ENCODE measurements at regions not wholly inside any gene's neighbourhood (a gene's known extent, or its start where the extent isn't known, plus 50 kb on each side); places are given as distances from the start of the nearest gene placed in this dataset.
A peak's percentile ranks its signal among the peaks of the same experiment; 100 is the strongest.

GRCh38 chr3:64905906-64906410 lies 218.2 kb upstream of the ADAMTS9 start:
- Histone ChIP-seq H3K9ac (ENCODE audit: low read length in 5 of 5) (no peak overlapping the region), H3K27ac (ENCODE audit: low read depth, low read length) (no peak overlapping the region), H3K4me3 (ENCODE audit: low read depth in 1 of 5, low read length in 5 of 5) (no peak overlapping the region), H3K27me3 (ENCODE audit: control insufficient read depth in 5 of 5, insufficient read depth in 4 of 5, low read length in 5 of 5) (no peaks in the 10 kb centered on the region), H3K4me1 (ENCODE audit: control insufficient read depth in 5 of 5, insufficient read depth in 5 of 5, low read length in 5 of 5) (peaks cover 11 to 44% (median 36%) of the 10 kb centered on the region in 5 donors), H3K9me3 (ENCODE audit: control insufficient read depth in 5 of 5, low read length in 5 of 5) (no peaks in the 10 kb centered on the region), H3K36me3 (ENCODE audit: control insufficient read depth in 5 of 5, insufficient read depth in 5 of 5, low read length in 5 of 5) (no peaks in the 10 kb centered on the region)

- Histone ChIP-seq H3K27ac (ENCODE audit: low read depth, low read length) (peak overlapping the region; percentile 91), H3K27me3 (ENCODE audit: control insufficient read depth in 5 of 5, insufficient read depth in 4 of 5, low read length in 5 of 5) (no peaks in the 10 kb centered on the region), H3K36me3 (ENCODE audit: control insufficient read depth in 5 of 5, insufficient read depth in 5 of 5, low read length in 5 of 5) (no peaks in the 10 kb centered on the region), H3K4me3 (ENCODE audit: low read depth in 1 of 5, low read length in 5 of 5) (no peak overlapping the region), H3K9ac (ENCODE audit: low read length in 5 of 5) (no peak overlapping the region), H3K4me1 (ENCODE audit: control insufficient read depth in 5 of 5, insufficient read depth in 5 of 5, low read length in 5 of 5) (peaks cover 8 to 51% (median 41%) of the 10 kb centered on the region in 5 donors), H3K9me3 (ENCODE audit: control insufficient read depth in 5 of 5, low read length in 5 of 5) (no peaks in the 10 kb centered on the region)
These were observed 215.2 kb upstream of the ADAMTS9 start for GRCh38 chr3:64903006-64903405.

GRCh38 chr3:64901986-64902516 lies 214.3 kb upstream of the ADAMTS9 start:
- Histone ChIP-seq H3K9ac (ENCODE audit: low read length in 5 of 5) (peak overlapping the region in 1 of 5 donors; percentile 29), H3K9me3 (ENCODE audit: control insufficient read depth in 5 of 5, low read length in 5 of 5) (no peaks in the 10 kb centered on the region), H3K27ac (ENCODE audit: low read depth, low read length) (peak overlapping the region; percentile 91), H3K27me3 (ENCODE audit: control insufficient read depth in 5 of 5, insufficient read depth in 4 of 5, low read length in 5 of 5) (no peaks in the 10 kb centered on the region), H3K4me1 (ENCODE audit: control insufficient read depth in 5 of 5, insufficient read depth in 5 of 5, low read length in 5 of 5) (peaks cover 8 to 43% (median 35%) of the 10 kb centered on the region in 5 donors), H3K4me3 (ENCODE audit: low read depth in 1 of 5, low read length in 5 of 5) (no peak overlapping the region), H3K36me3 (ENCODE audit: control insufficient read depth in 5 of 5, insufficient read depth in 5 of 5, low read length in 5 of 5) (no peaks in the 10 kb centered on the region)

GRCh38 chr3:64901522-64901885 lies 213.7 kb upstream of the ADAMTS9 start:
- no peaks in the 10 kb centered on the region for H3K36me3 ChIP-seq (ENCODE audit: control insufficient read depth in 5 of 5, insufficient read depth in 5 of 5, low read length in 5 of 5)
- peak overlapping the region; percentile 91 for H3K27ac ChIP-seq (ENCODE audit: low read depth, low read length)
- no peaks in the 10 kb centered on the region for H3K27me3 ChIP-seq (ENCODE audit: control insufficient read depth in 5 of 5, insufficient read depth in 4 of 5, low read length in 5 of 5)
- H3K9me3 ChIP-seq (ENCODE audit: control insufficient read depth in 5 of 5, low read length in 5 of 5), result no peaks in the 10 kb centered on the region
- H3K4me1 ChIP-seq (ENCODE audit: control insufficient read depth in 5 of 5, insufficient read depth in 5 of 5, low read length in 5 of 5), result peaks cover 8 to 43% (median 35%) of the 10 kb centered on the region in 5 donors
- peak overlapping the region in 1 of 5 donors; percentile 10 for H3K4me3 ChIP-seq (ENCODE audit: low read depth in 1 of 5, low read length in 5 of 5)
- H3K9ac ChIP-seq (ENCODE audit: low read length in 5 of 5), result peak overlapping the region in 1 of 5 donors; percentile 29

GRCh38 chr3:64900617-64901521 lies 213.1 kb upstream of the ADAMTS9 start:
- Histone ChIP-seq H3K27me3 (ENCODE audit: control insufficient read depth in 5 of 5, insufficient read depth in 4 of 5, low read length in 5 of 5) (no peaks in the 10 kb centered on the region), H3K9ac (ENCODE audit: low read length in 5 of 5) (no peak overlapping the region), H3K4me1 (ENCODE audit: control insufficient read depth in 5 of 5, insufficient read depth in 5 of 5, low read length in 5 of 5) (peaks cover 8 to 43% (median 36%) of the 10 kb centered on the region in 5 donors), H3K27ac (ENCODE audit: low read depth, low read length) (peak overlapping the region; percentile 91), H3K36me3 (ENCODE audit: control insufficient read depth in 5 of 5, insufficient read depth in 5 of 5, low read length in 5 of 5) (no peaks in the 10 kb centered on the region), H3K4me3 (ENCODE audit: low read depth in 1 of 5, low read length in 5 of 5) (no peak overlapping the region), H3K9me3 (ENCODE audit: control insufficient read depth in 5 of 5, low read length in 5 of 5) (no peaks in the 10 kb centered on the region)

- Histone ChIP-seq H3K27ac (ENCODE audit: low read depth, low read length) (peak overlapping the region; percentile 91), H3K4me3 (ENCODE audit: low read depth in 1 of 5, low read length in 5 of 5) (no peak overlapping the region), H3K36me3 (ENCODE audit: control insufficient read depth in 5 of 5, insufficient read depth in 5 of 5, low read length in 5 of 5) (no peaks in the 10 kb centered on the region), H3K4me1 (ENCODE audit: control insufficient read depth in 5 of 5, insufficient read depth in 5 of 5, low read length in 5 of 5) (peaks cover 8 to 43% (median 42%) of the 10 kb centered on the region in 5 donors), H3K9ac (ENCODE audit: low read length in 5 of 5) (no peak overlapping the region), H3K27me3 (ENCODE audit: control insufficient read depth in 5 of 5, insufficient read depth in 4 of 5, low read length in 5 of 5) (no peaks in the 10 kb centered on the region), H3K9me3 (ENCODE audit: control insufficient read depth in 5 of 5, low read length in 5 of 5) (no peaks in the 10 kb centered on the region)
These were observed 212.4 kb upstream of the ADAMTS9 start for GRCh38 chr3:64900156-64900555.

- Histone ChIP-seq H3K9me3 (ENCODE audit: control insufficient read depth in 5 of 5, low read length in 5 of 5) (no peaks in the 10 kb centered on the region), H3K36me3 (ENCODE audit: control insufficient read depth in 5 of 5, insufficient read depth in 5 of 5, low read length in 5 of 5) (no peaks in the 10 kb centered on the region), H3K4me1 (ENCODE audit: control insufficient read depth in 5 of 5, insufficient read depth in 5 of 5, low read length in 5 of 5) (peaks cover 8 to 54% (median 42%) of the 10 kb centered on the region in 5 donors), H3K4me3 (ENCODE audit: low read depth in 1 of 5, low read length in 5 of 5) (no peak overlapping the region), H3K27me3 (ENCODE audit: control insufficient read depth in 5 of 5, insufficient read depth in 4 of 5, low read length in 5 of 5) (no peaks in the 10 kb centered on the region), H3K9ac (ENCODE audit: low read length in 5 of 5) (no peak overlapping the region), H3K27ac (ENCODE audit: low read depth, low read length) (peak overlapping the region; percentile 18)
These were observed 211.1 kb upstream of the ADAMTS9 start for GRCh38 chr3:64898941-64899340.

- Histone ChIP-seq H3K27me3 (ENCODE audit: control insufficient read depth in 5 of 5, insufficient read depth in 4 of 5, low read length in 5 of 5) (no peaks in the 10 kb centered on the region), H3K4me1 (ENCODE audit: control insufficient read depth in 5 of 5, insufficient read depth in 5 of 5, low read length in 5 of 5) (peaks cover 0 to 32% (median 21%) of the 10 kb centered on the region in 5 donors), H3K36me3 (ENCODE audit: control insufficient read depth in 5 of 5, insufficient read depth in 5 of 5, low read length in 5 of 5) (no peaks in the 10 kb centered on the region), H3K9ac (ENCODE audit: low read length in 5 of 5) (no peak overlapping the region), H3K27ac (ENCODE audit: low read depth, low read length) (no peak overlapping the region), H3K9me3 (ENCODE audit: control insufficient read depth in 5 of 5, low read length in 5 of 5) (peaks cover 0 to 2% (median 0%) of the 10 kb centered on the region in 5 donors), H3K4me3 (ENCODE audit: low read depth in 1 of 5, low read length in 5 of 5) (no peak overlapping the region)
These were observed 208.4 kb upstream of the ADAMTS9 start for GRCh38 chr3:64895991-64896895.

GRCh38 chr3:64895106-64895990 lies 207.5 kb upstream of the ADAMTS9 start:
- H3K9me3 ChIP-seq (ENCODE audit: control insufficient read depth in 5 of 5, low read length in 5 of 5), result peaks cover 0 to 2% (median 0%) of the 10 kb centered on the region in 5 donors
- no peak overlapping the region for H3K27ac ChIP-seq (ENCODE audit: low read depth, low read length)
- no peaks in the 10 kb centered on the region for H3K36me3 ChIP-seq (ENCODE audit: control insufficient read depth in 5 of 5, insufficient read depth in 5 of 5, low read length in 5 of 5)
- no peak overlapping the region for H3K9ac ChIP-seq (ENCODE audit: low read length in 5 of 5)
- no peaks in the 10 kb centered on the region for H3K27me3 ChIP-seq (ENCODE audit: control insufficient read depth in 5 of 5, insufficient read depth in 4 of 5, low read length in 5 of 5)
- peaks cover 0 to 23% (median 12%) of the 10 kb centered on the region in 5 donors for H3K4me1 ChIP-seq (ENCODE audit: control insufficient read depth in 5 of 5, insufficient read depth in 5 of 5, low read length in 5 of 5)
- no peak overlapping the region for H3K4me3 ChIP-seq (ENCODE audit: low read depth in 1 of 5, low read length in 5 of 5)

Data from subcutaneous abdominal adipose tissue (tissue), 5 donors.